PC-3 (cell line): ENCODE measurements at regions not wholly inside any gene's neighbourhood (a gene's known extent, or its start where the extent isn't known, plus 50 kb on each side); places are given as distances from the start of the nearest gene placed in this dataset.

Experiments used
- EZH2phosphoT487 ChIP-seq: fragments of 300-600 bp; sonication (generic); IDR thresholded peaks from 2 replicates; pipeline ENCODE4 v1.6.1; 2018; ENCODE audit warnings: mild to moderate bottlenecking, antibody characterized with exemption, low read length, borderline replicate concordance
- TF ChIP-seq, protein P1 (sequence below): fragments of 300-600 bp; sonication (generic); conservative IDR thresholded peaks from 2 replicates; pipeline ENCODE4 v1.5.1; 2017; ENCODE audit warnings: antibody characterized with exemption, low read depth, mild to moderate bottlenecking, low read length

DNA sequence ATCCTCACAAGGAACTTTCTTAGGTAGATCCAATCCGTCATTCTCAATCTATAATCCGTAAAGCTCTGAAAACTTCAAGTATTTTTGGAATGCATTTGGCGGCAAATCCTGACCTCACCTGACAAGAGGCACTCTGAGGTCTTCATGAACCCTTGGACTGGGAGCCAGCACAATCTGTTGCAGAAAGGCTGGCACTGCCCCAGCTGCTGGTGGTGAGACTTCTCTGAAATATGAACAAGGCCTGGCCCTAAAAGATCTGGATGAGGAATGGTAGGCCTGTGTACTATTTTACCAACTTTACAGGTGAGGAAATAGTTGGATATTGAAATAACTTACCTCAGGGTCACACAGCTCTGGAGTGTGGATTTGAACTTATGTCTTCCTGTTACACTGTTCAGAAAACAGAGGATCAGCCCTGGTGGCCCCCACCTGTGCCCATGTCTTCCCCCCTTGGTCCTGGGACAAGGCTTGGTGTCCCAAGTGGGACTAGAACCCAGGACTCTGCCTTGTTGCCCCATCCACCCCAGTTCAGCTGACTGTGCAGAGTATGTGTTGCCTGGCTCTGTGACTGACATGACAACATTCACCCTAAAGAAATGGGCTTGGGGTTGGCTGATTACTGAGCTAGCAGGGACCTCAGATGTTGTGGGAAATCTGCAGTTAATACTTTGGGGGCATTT is 471.4 kb downstream of the MN1 start:
- TF ChIP-seq, protein P1, sequence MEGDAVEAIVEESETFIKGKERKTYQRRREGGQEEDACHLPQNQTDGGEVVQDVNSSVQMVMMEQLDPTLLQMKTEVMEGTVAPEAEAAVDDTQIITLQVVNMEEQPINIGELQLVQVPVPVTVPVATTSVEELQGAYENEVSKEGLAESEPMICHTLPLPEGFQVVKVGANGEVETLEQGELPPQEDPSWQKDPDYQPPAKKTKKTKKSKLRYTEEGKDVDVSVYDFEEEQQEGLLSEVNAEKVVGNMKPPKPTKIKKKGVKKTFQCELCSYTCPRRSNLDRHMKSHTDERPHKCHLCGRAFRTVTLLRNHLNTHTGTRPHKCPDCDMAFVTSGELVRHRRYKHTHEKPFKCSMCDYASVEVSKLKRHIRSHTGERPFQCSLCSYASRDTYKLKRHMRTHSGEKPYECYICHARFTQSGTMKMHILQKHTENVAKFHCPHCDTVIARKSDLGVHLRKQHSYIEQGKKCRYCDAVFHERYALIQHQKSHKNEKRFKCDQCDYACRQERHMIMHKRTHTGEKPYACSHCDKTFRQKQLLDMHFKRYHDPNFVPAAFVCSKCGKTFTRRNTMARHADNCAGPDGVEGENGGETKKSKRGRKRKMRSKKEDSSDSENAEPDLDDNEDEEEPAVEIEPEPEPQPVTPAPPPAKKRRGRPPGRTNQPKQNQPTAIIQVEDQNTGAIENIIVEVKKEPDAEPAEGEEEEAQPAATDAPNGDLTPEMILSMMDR: no peak
- no peak for TF ChIP-seq EZH2phosphoT487
